HG03097 (cell line): ENCODE measurements at regions not wholly inside any gene's neighbourhood (a gene's known extent, or its start where the extent isn't known, plus 50 kb on each side); places are given as distances from the start of the nearest gene placed in this dataset.
"Not testable (repeated sequence)": the region's sequence is repeated elsewhere in the genome, so short reads cannot be mapped to it uniquely, and the experiment has no call there.

Experiments used
- ATAC-seq: cut with Tn5 transposase; IDR thresholded peaks from one replicate; pipeline ENCODE4 v1.9.1; 2021; ENCODE audit not compliant: unreplicated experiment, low FRiP score

GRCh38 chr22:47547881-47548650 is 785.6 kb downstream of the TBC1D22A start:
- ATAC-seq, result no peak

- ATAC-seq, result no peak
Observed at GRCh38 chr22:47547239-47547661, 784.8 kb downstream of the TBC1D22A start.

- no peak for ATAC-seq
Observed at GRCh38 chr22:47544696-47545095, 782.2 kb downstream of the TBC1D22A start.

GRCh38 chr22:47543447-47543846 is 781.0 kb downstream of the TBC1D22A start:
- ATAC-seq, result no peak

GRCh38 chr22:47540011-47540410 is 777.6 kb downstream of the TBC1D22A start:
- ATAC-seq, result no peak

- ATAC-seq, result no peak
Observed at GRCh38 chr22:47539374-47539773, 776.9 kb downstream of the TBC1D22A start.

- no peak for ATAC-seq
Observed at GRCh38 chr22:47535681-47536080, 773.2 kb downstream of the TBC1D22A start.

GRCh38 chr22:47534804-47535410 is 772.5 kb downstream of the TBC1D22A start:
- no peak for ATAC-seq

- ATAC-seq, result no peak
Observed at GRCh38 chr22:47533961-47534803, 771.7 kb downstream of the TBC1D22A start.

GRCh38 chr22:47517062-47517461 is 754.6 kb downstream of the TBC1D22A start:
- ATAC-seq, result no peak

GRCh38 chr22:47515384-47516125 is 753.1 kb downstream of the TBC1D22A start:
- no peak for ATAC-seq

- ATAC-seq, result no peak
Observed at GRCh38 chr22:47512617-47513016, 750.2 kb downstream of the TBC1D22A start.

- ATAC-seq, result no peak
Observed at GRCh38 chr22:47504962-47505361, 742.5 kb downstream of the TBC1D22A start.

GRCh38 chr22:47498969-47499495 is 736.6 kb downstream of the TBC1D22A start:
- no peak for ATAC-seq

- no peak for ATAC-seq
Observed at GRCh38 chr22:47497666-47498065, 735.2 kb downstream of the TBC1D22A start.

GRCh38 chr22:47495110-47495509 is 732.7 kb downstream of the TBC1D22A start:
- no peak for ATAC-seq

GRCh38 chr22:47488131-47488530 is 725.7 kb downstream of the TBC1D22A start:
- not testable (repeated sequence) for ATAC-seq

- no peak for ATAC-seq
Observed at GRCh38 chr22:47486569-47487312, 724.3 kb downstream of the TBC1D22A start.

GRCh38 chr22:47484960-47485569 is 722.6 kb downstream of the TBC1D22A start:
- no peak for ATAC-seq
